Ovary (tissue), 3 donors: ENCODE measurements at regions not wholly inside any gene's neighbourhood (a gene's known extent, or its start where the extent isn't known, plus 50 kb on each side); places are given as distances from the start of the nearest gene placed in this dataset.

ENCODE experiments used
- EP300 ChIP-seq: sonication (generic); formaldehyde crosslinking; IDR thresholded peaks from one replicate; pipeline ENCODE4 v1.6.1; 2017; ENCODE audit warnings: antibody characterized with exemption
- TF ChIP-seq, protein P1 (sequence below), 3 donors: fragments of 450-650 bp in 2 of 3; fragments of 200-600 bp in 1 of 3; IDR thresholded peaks; one replicate each; pipeline versions ENCODE4 v1.5.1 to v1.8.0; 2016 to 2022; ENCODE audit warnings: antibody characterized with exemption in 3 of 3, mild to moderate bottlenecking in 1 of 3
- donor health status: DM: no; HTN: no; CAD: no.

DNA sequence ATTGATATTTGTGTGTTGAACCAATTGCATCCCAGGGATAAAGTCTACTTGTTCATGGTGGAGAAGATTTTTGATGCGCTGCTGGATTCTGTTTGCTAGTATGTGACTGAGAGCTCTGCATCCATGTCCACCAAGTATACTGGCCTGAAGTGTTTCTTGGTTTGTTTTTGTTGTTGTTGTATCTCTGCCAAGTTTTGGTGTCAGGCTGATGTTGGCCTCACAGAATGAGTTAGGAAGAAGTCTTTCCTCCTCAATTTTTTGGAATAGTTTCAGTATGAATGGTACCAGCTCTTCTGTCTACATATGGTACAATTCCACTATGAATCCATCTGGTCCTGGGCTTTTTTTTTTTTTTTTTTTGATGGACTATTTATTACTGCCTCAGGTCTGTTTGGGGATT, 50.9 kb upstream of the OSTN start:
- TF ChIP-seq, protein P1, sequence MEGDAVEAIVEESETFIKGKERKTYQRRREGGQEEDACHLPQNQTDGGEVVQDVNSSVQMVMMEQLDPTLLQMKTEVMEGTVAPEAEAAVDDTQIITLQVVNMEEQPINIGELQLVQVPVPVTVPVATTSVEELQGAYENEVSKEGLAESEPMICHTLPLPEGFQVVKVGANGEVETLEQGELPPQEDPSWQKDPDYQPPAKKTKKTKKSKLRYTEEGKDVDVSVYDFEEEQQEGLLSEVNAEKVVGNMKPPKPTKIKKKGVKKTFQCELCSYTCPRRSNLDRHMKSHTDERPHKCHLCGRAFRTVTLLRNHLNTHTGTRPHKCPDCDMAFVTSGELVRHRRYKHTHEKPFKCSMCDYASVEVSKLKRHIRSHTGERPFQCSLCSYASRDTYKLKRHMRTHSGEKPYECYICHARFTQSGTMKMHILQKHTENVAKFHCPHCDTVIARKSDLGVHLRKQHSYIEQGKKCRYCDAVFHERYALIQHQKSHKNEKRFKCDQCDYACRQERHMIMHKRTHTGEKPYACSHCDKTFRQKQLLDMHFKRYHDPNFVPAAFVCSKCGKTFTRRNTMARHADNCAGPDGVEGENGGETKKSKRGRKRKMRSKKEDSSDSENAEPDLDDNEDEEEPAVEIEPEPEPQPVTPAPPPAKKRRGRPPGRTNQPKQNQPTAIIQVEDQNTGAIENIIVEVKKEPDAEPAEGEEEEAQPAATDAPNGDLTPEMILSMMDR (IDR thresholded peaks at IDR 0.05) = no peak
- no peak for TF ChIP-seq EP300
